ENCODE measurements at regions not wholly inside any gene's neighbourhood (a gene's known extent, or its start where the extent isn't known, plus 50 kb on each side); places are given as distances from the start of the nearest gene placed in this dataset.

GRCh38 chr10:78286186-78286585, 252.5 kb downstream of the RPS24 start:
- DNase-seq, result no peak
- Histone ChIP-seq H3K27ac (no peak overlapping the region), H3K4me1 (no peaks in the 10 kb centered on the region), H3K27me3 (no peaks in the 10 kb centered on the region), H3K9me3 (no peaks in the 10 kb centered on the region), H3K4me3 (no peak overlapping the region), H3K36me3 (ENCODE audit: low read depth, missing control alignments) (no peaks in the 10 kb centered on the region)
- TF ChIP-seq CTCF (IDR thresholded peaks at IDR 0.05) (no peak), POLR2A (IDR thresholded peaks at IDR 0.05) (no peak)
- intact Hi-C loops (cut with DNase I; ENCODE audit: low total_unique reads), result no loop called here
- 96 to 100% methylated on average over 1 of the region's 1 CpG for WGBS, 2 donors

GRCh38 chr10:78286668-78287067, 253.0 kb downstream of the RPS24 start:
- Histone ChIP-seq H3K4me1 (no peaks in the 10 kb centered on the region), H3K4me3 (no peak overlapping the region), H3K36me3 (ENCODE audit: low read depth, missing control alignments) (no peaks in the 10 kb centered on the region), H3K27me3 (no peaks in the 10 kb centered on the region), H3K9me3 (no peaks in the 10 kb centered on the region), H3K27ac (no peak overlapping the region)
- TF ChIP-seq POLR2A (IDR thresholded peaks at IDR 0.05), result no peak
- TF ChIP-seq CTCF (IDR thresholded peaks at IDR 0.05), result no peak
- no peak for DNase-seq
- WGBS, 2 donors, result 93 to 94% methylated on average over 9 of the region's 9 CpGs
- intact Hi-C loops (cut with DNase I; ENCODE audit: low total_unique reads), result no loop called here

GRCh38 chr10:78287618-78288017, 254.0 kb downstream of the RPS24 start:
- Histone ChIP-seq H3K27ac (no peak overlapping the region), H3K36me3 (ENCODE audit: low read depth, missing control alignments) (no peaks in the 10 kb centered on the region), H3K9me3 (no peaks in the 10 kb centered on the region), H3K4me3 (no peak overlapping the region), H3K27me3 (no peaks in the 10 kb centered on the region), H3K4me1 (no peaks in the 10 kb centered on the region)
- DNase-seq, result no peak
- WGBS, 2 donors, result 88 to 94% methylated on average over 1 of the region's 1 CpG
- intact Hi-C loops (cut with DNase I; ENCODE audit: low total_unique reads), result no loop called here
- no peak for TF ChIP-seq POLR2A (IDR thresholded peaks at IDR 0.05)

GRCh38 chr10:78288663-78289062, 255.0 kb downstream of the RPS24 start:
- Histone ChIP-seq H3K9me3 (no peaks in the 10 kb centered on the region), H3K27me3 (no peaks in the 10 kb centered on the region), H3K4me1 (no peaks in the 10 kb centered on the region), H3K4me3 (no peak overlapping the region), H3K36me3 (ENCODE audit: low read depth, missing control alignments) (no peaks in the 10 kb centered on the region), H3K27ac (no peak overlapping the region)
- TF ChIP-seq CTCF (IDR thresholded peaks at IDR 0.05), result no peak
- no peak for TF ChIP-seq POLR2A (IDR thresholded peaks at IDR 0.05)
- intact Hi-C loops (cut with DNase I; ENCODE audit: low total_unique reads), result no loop called here
- 83 to 98% methylated on average over 1 to 3 of the region's 3 CpGs for WGBS, 2 donors
- no peak for DNase-seq

GRCh38 chr10:78290131-78290750, 256.6 kb downstream of the RPS24 start:
- no peaks in the 10 kb centered on the region for H3K36me3 ChIP-seq (ENCODE audit: low read depth, missing control alignments)
- no peaks in the 10 kb centered on the region for H3K4me1 ChIP-seq
- intact Hi-C loops (cut with DNase I; ENCODE audit: low total_unique reads), result no loop called here
- no peak overlapping the region for H3K27ac ChIP-seq
- WGBS, 2 donors, result 84 to 92% methylated on average over 6 to 11 of the region's 11 CpGs
- H3K27me3 ChIP-seq, result no peaks in the 10 kb centered on the region
- no peaks in the 10 kb centered on the region for H3K9me3 ChIP-seq
- H3K4me3 ChIP-seq, result no peak overlapping the region
- TF ChIP-seq CTCF (IDR thresholded peaks at IDR 0.05), result no peak
- TF ChIP-seq POLR2A (IDR thresholded peaks at IDR 0.05), result no peak
- no peak for DNase-seq

Measured in testis (tissue), 2 donors.